SK-N-SH treated with all-trans-retinoic acid at 6 μM for 48 hours (cell line): ENCODE measurements at regions not wholly inside any gene's neighbourhood (a gene's known extent, or its start where the extent isn't known, plus 50 kb on each side); places are given as distances from the start of the nearest gene placed in this dataset.

Experiments
- CSDC2 ChIP-seq: fragments of 250-450 bp; sonication (Bioruptor Pico); IDR thresholded peaks from 2 replicates; pipeline ENCODE4 v1.5.0; 2020; ENCODE audit warnings: mild to moderate bottlenecking, moderate library complexity
- ESRRG ChIP-seq: fragments of 250-450 bp; sonication (Bioruptor Pico); IDR thresholded peaks from 2 replicates; pipeline ENCODE4 v1.6.1; 2021; ENCODE audit warnings: mild to moderate bottlenecking
- ISL1 ChIP-seq: fragments of 250-450 bp; sonication (Bioruptor Pico); IDR thresholded peaks from 2 replicates; pipeline ENCODE4 v2.1.2; 2022; ENCODE audit warnings: mild to moderate bottlenecking, moderate library complexity
- OSR1 ChIP-seq: fragments of 250-450 bp; sonication (Bioruptor Pico); IDR thresholded peaks from 2 replicates; pipeline ENCODE4 v1.8.0; 2022; ENCODE audit warnings: moderate library complexity, mild to moderate bottlenecking, inconsistent platforms
- PATZ1 ChIP-seq: fragments of 250-450 bp; sonication (Bioruptor Pico); IDR thresholded peaks from 2 replicates; pipeline ENCODE4 v1.8.0; 2020; ENCODE audit warnings: mild to moderate bottlenecking, moderate library complexity, borderline replicate concordance
- PPARA ChIP-seq: fragments of 250-450 bp; sonication (Bioruptor Pico); IDR thresholded peaks from 2 replicates; pipeline ENCODE4 v1.5.0; 2020; ENCODE audit warnings: mild to moderate bottlenecking, borderline replicate concordance
- RARB ChIP-seq: fragments of 250-450 bp; sonication (Bioruptor Pico); IDR thresholded peaks from 2 replicates; pipeline ENCODE4 v1.8.0; 2021; ENCODE audit warnings: mild to moderate bottlenecking, moderate library complexity
- TCF4 ChIP-seq: fragments of 250-450 bp; sonication (Bioruptor Pico); IDR thresholded peaks from 2 replicates; pipeline ENCODE4 v1.8.0; 2021; ENCODE audit warnings: mild to moderate bottlenecking, moderate library complexity, borderline replicate concordance
- ZFP3 ChIP-seq: fragments of 250-450 bp; sonication (Bioruptor Pico); IDR thresholded peaks from 2 replicates; pipeline ENCODE4 v1.5.0; 2020; ENCODE audit warnings: mild to moderate bottlenecking, moderate library complexity

- TF ChIP-seq ZFP3 (no peak), PPARA (no peak), OSR1 (no peak), RARB (no peak), PATZ1 (no peak), ISL1 (CRISPR knock-in tag) (no peak), TCF4 (CRISPR knock-in tag) (no peak), CSDC2 (CRISPR knock-in tag) (no peak), ESRRG (CRISPR knock-in tag) (no peak)
Observed at GRCh38 chr18:6633310-6633709, 96.2 kb upstream of the ARHGAP28 start.
